GM23248 (cell line): ENCODE measurements at regions not wholly inside any gene's neighbourhood (a gene's known extent, or its start where the extent isn't known, plus 50 kb on each side); places are given as distances from the start of the nearest gene placed in this dataset.

Source experiments
- DNase-seq: peaks from one replicate; pipeline ENCODE4 v3.0.0-alpha.2; 2015
- H2AFZ ChIP-seq: fragments of 200-600 bp; sonication (generic); 2 replicates; pipeline ENCODE4 v1.6.1; 2016; ENCODE audit warnings: antibody characterized with exemption
- H3F3A ChIP-seq: fragments of 200-600 bp; sonication (generic); 2 replicates; pipeline ENCODE4 v1.6.1; 2016; ENCODE audit warnings: mild to moderate bottlenecking, antibody characterized with exemption, mixed run types; ENCODE audit not compliant: insufficient read depth
- H3K27ac ChIP-seq: fragments of 200-600 bp; sonication (generic); 2 replicates; pipeline ENCODE4 v1.5.1; 2016; ENCODE audit warnings: mild to moderate bottlenecking
- H3K27me3 ChIP-seq: fragments of 200-600 bp; sonication (generic); replicated peaks from 2 replicates; pipeline ENCODE4 v1.6.1; 2016; ENCODE audit warnings: mild to moderate bottlenecking; ENCODE audit not compliant: insufficient read depth
- H3K36me3 ChIP-seq: fragments of 200-600 bp; sonication (generic); 2 replicates; pipeline ENCODE4 v1.6.1; 2016; ENCODE audit warnings: low read depth, mild to moderate bottlenecking
- H3K4me1 ChIP-seq: fragments of 200-600 bp; sonication (generic); 2 replicates; pipeline ENCODE4 v1.6.1; 2016; ENCODE audit warnings: mild to moderate bottlenecking; ENCODE audit not compliant: insufficient read depth
- H3K4me2 ChIP-seq: fragments of 200-600 bp; sonication (generic); one replicate; pipeline ENCODE4 v1.6.1; 2016; ENCODE audit warnings: mild to moderate bottlenecking; ENCODE audit not compliant: unreplicated experiment
- H3K4me3 ChIP-seq: fragments of 200-600 bp; sonication (generic); 2 replicates; pipeline ENCODE4 v1.5.1; 2016; ENCODE audit warnings: mild to moderate bottlenecking
- H3K79me2 ChIP-seq: fragments of 200-600 bp; sonication (generic); 2 replicates; pipeline ENCODE4 v1.6.1; 2016; ENCODE audit warnings: mild to moderate bottlenecking; ENCODE audit not compliant: insufficient read depth
- H3K9ac ChIP-seq: fragments of 200-600 bp; sonication (generic); 2 replicates; pipeline ENCODE4 v1.6.1; 2016; ENCODE audit warnings: mild to moderate bottlenecking
- H3K9me2 ChIP-seq: fragments of 200-600 bp; sonication (generic); 2 replicates; pipeline ENCODE4 v1.6.1; 2016; ENCODE audit warnings: mixed run types, mild to moderate bottlenecking, moderate library complexity; ENCODE audit not compliant: insufficient read depth
- H3K9me3 ChIP-seq: fragments of 200-600 bp; sonication (generic); one replicate; pipeline ENCODE4 v1.6.1; 2017; ENCODE audit warnings: low read depth
- H4K20me1 ChIP-seq: fragments of 200-600 bp; sonication (generic); 2 replicates; pipeline ENCODE4 v1.6.0; 2016; ENCODE audit not compliant: insufficient read depth
- EZH2 ChIP-seq: fragments of 200-600 bp; sonication (generic); IDR thresholded peaks from 2 replicates; pipeline ENCODE4 v1.6.1; 2018; ENCODE audit warnings: antibody characterized with exemption, mild to moderate bottlenecking; ENCODE audit not compliant: insufficient read depth, poor library complexity, severe bottlenecking
- EZH2phosphoT487 ChIP-seq: fragments of 200-600 bp; sonication (generic); IDR thresholded peaks from 2 replicates; pipeline ENCODE4 v1.6.1; 2018; ENCODE audit warnings: antibody characterized with exemption, moderate library complexity, mild to moderate bottlenecking, low read depth; ENCODE audit not compliant: insufficient read depth
- WGBS, 2 experiments: methylation state at CpG; one replicate each; pipeline ENCODE4 v1.1.6; 2015 to 2017; ENCODE audit warnings: low lambda C conversion rate in 2 of 2, low coverage in 1 of 2; ENCODE audit errors: missing lambda C conversion rate in 2 of 2; 5-methylcytosine and 5-hydroxymethylcytosine counted together
- in situ Hi-C: fragments of 300-500 bp; cut with MboI; formaldehyde crosslinking; loops from 2 replicates; pipeline ENCODE4 v1.15.0; 2020

GRCh38 chr18:26709897-26710296, 155.6 kb downstream of the AQP4 start:
- H3K36me3 ChIP-seq: no peaks in the 10 kb centered on the region
- no peak overlapping the region for H3K4me2 ChIP-seq
- no peaks in the 10 kb centered on the region for H3F3A ChIP-seq
- H3K9me2 ChIP-seq: no peaks in the 10 kb centered on the region
- H3K4me1 ChIP-seq: no peaks in the 10 kb centered on the region
- H4K20me1 ChIP-seq: no peaks in the 10 kb centered on the region
- no peak overlapping the region for H3K27ac ChIP-seq
- H3K4me3 ChIP-seq: no peak overlapping the region
- WGBS, 2 experiments: 51 to 69% methylated on average over 1 of the region's 1 CpG
- H3K9me3 ChIP-seq: no peaks in the 10 kb centered on the region
- in situ Hi-C loops: no loop called here
- no peak for TF ChIP-seq EZH2
- TF ChIP-seq EZH2phosphoT487: no peak
- no peak overlapping the region for H2AFZ ChIP-seq
- no peaks in the 10 kb centered on the region for H3K27me3 ChIP-seq
- DNase-seq: no peak
- no peak overlapping the region for H3K9ac ChIP-seq
- no peaks in the 10 kb centered on the region for H3K79me2 ChIP-seq

GRCh38 chr18:26708806-26709716, 156.4 kb downstream of the AQP4 start:
- Histone ChIP-seq H3K27me3 (no peaks in the 10 kb centered on the region), H3K9me2 (no peaks in the 10 kb centered on the region), H3K4me1 (no peaks in the 10 kb centered on the region), H3K4me3 (no peak overlapping the region), H4K20me1 (no peaks in the 10 kb centered on the region), H3K4me2 (no peak overlapping the region), H3F3A (no peaks in the 10 kb centered on the region), H3K9ac (no peak overlapping the region), H3K9me3 (no peaks in the 10 kb centered on the region), H3K79me2 (no peaks in the 10 kb centered on the region), H3K27ac (no peak overlapping the region), H2AFZ (no peak overlapping the region), H3K36me3 (no peaks in the 10 kb centered on the region)
- TF ChIP-seq EZH2: no peak
- no peak for TF ChIP-seq EZH2phosphoT487
- in situ Hi-C loops: no loop called here
- DNase-seq: no peak
- 45% methylated on average over 7 of the region's 7 CpGs for WGBS, 2 experiments

DNA sequence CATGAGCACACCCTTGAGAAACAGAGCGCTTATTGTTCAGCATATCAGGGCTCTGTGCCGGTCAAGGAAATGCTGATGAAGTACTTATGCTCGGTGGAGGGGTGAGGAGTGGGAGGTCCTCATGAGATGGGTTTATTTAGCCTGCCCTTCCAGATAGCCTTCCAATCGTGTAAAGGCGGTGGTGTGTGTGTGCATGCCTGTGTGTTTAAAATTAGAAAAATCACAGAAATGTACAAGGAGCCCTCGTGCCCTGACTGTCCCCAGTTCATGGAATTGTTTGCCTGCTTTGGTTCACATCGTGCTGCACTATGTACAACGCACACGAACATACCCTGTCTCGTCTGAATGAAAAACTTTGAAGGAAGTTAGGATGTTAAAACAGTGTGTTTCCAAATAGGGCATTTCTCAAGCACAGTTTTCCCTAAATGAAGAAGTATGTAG, 158.6 kb downstream of the AQP4 start:
- 51 to 56% methylated on average over 10 of the region's 10 CpGs for WGBS, 2 experiments
- H3K9me3 ChIP-seq: no peaks in the 10 kb centered on the region
- H2AFZ ChIP-seq: no peak overlapping the region
- no peak overlapping the region for H3K9ac ChIP-seq
- no peaks in the 10 kb centered on the region for H3K36me3 ChIP-seq
- H3F3A ChIP-seq: no peaks in the 10 kb centered on the region
- no peak overlapping the region for H3K27ac ChIP-seq
- DNase-seq: no peak
- H4K20me1 ChIP-seq: no peaks in the 10 kb centered on the region
- no peak overlapping the region for H3K4me3 ChIP-seq
- no peaks in the 10 kb centered on the region for H3K9me2 ChIP-seq
- TF ChIP-seq EZH2phosphoT487 (no peak), EZH2 (no peak)
- no peak overlapping the region for H3K4me2 ChIP-seq
- in situ Hi-C loops: no loop called here
- no peaks in the 10 kb centered on the region for H3K79me2 ChIP-seq
- no peaks in the 10 kb centered on the region for H3K27me3 ChIP-seq
- H3K4me1 ChIP-seq: no peaks in the 10 kb centered on the region

DNA sequence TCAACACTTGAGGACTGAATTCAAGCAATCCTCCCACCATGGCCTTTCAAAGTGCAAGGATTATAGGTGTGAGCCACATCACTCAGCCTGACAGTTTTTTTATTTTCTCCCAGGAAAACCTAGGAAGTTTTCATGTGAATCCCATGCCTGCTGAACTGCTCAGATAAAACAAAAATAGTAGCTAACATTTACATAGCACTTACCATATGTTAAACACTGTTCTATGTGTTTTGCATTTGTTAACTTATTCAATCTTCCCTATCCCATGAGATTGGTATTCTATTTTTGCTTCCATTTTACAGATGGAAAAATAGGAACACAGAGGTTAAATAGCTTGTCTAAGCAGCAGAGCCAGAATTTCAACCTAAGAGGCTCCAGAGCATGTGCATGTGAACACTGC, 157.4 kb upstream of the KCTD1 start:
- no peak for DNase-seq
- no peak overlapping the region for H3K4me2 ChIP-seq
- no peaks in the 10 kb centered on the region for H4K20me1 ChIP-seq
- H3K27me3 ChIP-seq: no peaks in the 10 kb centered on the region
- H3K9me2 ChIP-seq: no peaks in the 10 kb centered on the region
- H3K4me3 ChIP-seq: no peak overlapping the region
- H3K79me2 ChIP-seq: no peaks in the 10 kb centered on the region
- H3K27ac ChIP-seq: no peak overlapping the region
- no peaks in the 10 kb centered on the region for H3F3A ChIP-seq
- H3K36me3 ChIP-seq: no peaks in the 10 kb centered on the region
- TF ChIP-seq EZH2phosphoT487 (no peak), EZH2 (no peak)
- H3K4me1 ChIP-seq: no peaks in the 10 kb centered on the region
- H2AFZ ChIP-seq: no peak overlapping the region
- no peak overlapping the region for H3K9ac ChIP-seq
- in situ Hi-C loops: no loop called here
- H3K9me3 ChIP-seq: no peaks in the 10 kb centered on the region
